Activated naive CD8-positive, alpha-beta T cell treated with anti-CD3 and anti-CD28 coated beads, Interleukin-2, amount 10 ng/mL, durations not matched to agents 7 days and 5 days (primary cell): ENCODE measurements at regions not wholly inside any gene's neighbourhood (a gene's known extent, or its start where the extent isn't known, plus 50 kb on each side); places are given as distances from the start of the nearest gene placed in this dataset.

Source experiments
- ATAC-seq: fragments of 150-1000 bp; cut with Tn5 transposase; one replicate; pipeline ENCODE4 v1.10.0; 2021; ENCODE audit warnings: low read depth, moderate library complexity
- POLR2A ChIA-PET: fragments of 350-600 bp; sonication (Branson Sonifier 250); formaldehyde crosslinking; loops from one replicate; lab custom pipeline; 2021; ENCODE audit warnings: antibody characterized with exemption; lab: Charles Lee
- DNase-seq: peaks from one replicate; pipeline ENCODE4 v3.0.0; 2021
- H3K27ac Mint-ChIP-seq: one replicate; pipeline ENCODE4 v1.8.0; 2022; ENCODE audit warnings: mild to moderate bottlenecking, mixed read lengths
- H3K27me3 Mint-ChIP-seq: one replicate; pipeline ENCODE4 v1.8.0; 2022; ENCODE audit warnings: mild to moderate bottlenecking, moderate library complexity, mixed read lengths
- H3K36me3 Mint-ChIP-seq: one replicate; pipeline ENCODE4 v1.8.0; 2021; ENCODE audit warnings: mild to moderate bottlenecking, mixed read lengths
- H3K4me1 Mint-ChIP-seq: one replicate; pipeline ENCODE4 v1.8.0; 2021; ENCODE audit warnings: mixed read lengths
- H3K4me3 Mint-ChIP-seq: one replicate; pipeline ENCODE4 v1.8.0; 2022; ENCODE audit warnings: mild to moderate bottlenecking, moderate library complexity, mixed read lengths
- H3K9me3 Mint-ChIP-seq: one replicate; pipeline ENCODE4 v1.8.0; 2021; ENCODE audit warnings: mixed read lengths

DNA sequence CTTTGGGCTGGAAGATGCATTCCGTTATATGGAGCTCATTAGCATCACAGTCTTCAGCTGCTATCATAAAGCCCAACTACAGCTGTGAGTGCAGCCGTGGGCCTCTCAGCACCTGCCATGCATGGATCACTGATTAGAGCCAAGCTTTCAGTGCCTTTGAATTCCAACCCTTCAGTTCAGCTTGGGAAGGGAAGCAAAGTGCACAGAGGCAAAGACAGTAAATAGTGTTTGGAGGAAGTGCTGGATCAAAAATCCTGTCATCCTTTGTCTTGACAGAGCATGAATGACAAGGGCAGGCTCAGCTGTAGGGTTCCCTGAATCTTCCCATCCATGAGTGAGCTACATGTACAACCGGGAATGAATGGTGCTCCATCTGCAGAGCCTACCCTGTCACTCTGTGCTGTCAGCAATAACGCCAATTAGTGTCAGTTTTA is 153.7 kb downstream of the DNAJB9 start:
- ATAC-seq (no peak), DNase-seq (no peak)
- H3K27me3 Mint-ChIP-seq: no peaks in the 10 kb centered on the region
- no peaks in the 10 kb centered on the region for H3K36me3 Mint-ChIP-seq
- H3K9me3 Mint-ChIP-seq: no peaks in the 10 kb centered on the region
- no peaks in the 10 kb centered on the region for H3K4me1 Mint-ChIP-seq
- POLR2A ChIA-PET: no interaction called here
- no peak overlapping the region for H3K4me3 Mint-ChIP-seq
- no peak overlapping the region for H3K27ac Mint-ChIP-seq

DNA sequence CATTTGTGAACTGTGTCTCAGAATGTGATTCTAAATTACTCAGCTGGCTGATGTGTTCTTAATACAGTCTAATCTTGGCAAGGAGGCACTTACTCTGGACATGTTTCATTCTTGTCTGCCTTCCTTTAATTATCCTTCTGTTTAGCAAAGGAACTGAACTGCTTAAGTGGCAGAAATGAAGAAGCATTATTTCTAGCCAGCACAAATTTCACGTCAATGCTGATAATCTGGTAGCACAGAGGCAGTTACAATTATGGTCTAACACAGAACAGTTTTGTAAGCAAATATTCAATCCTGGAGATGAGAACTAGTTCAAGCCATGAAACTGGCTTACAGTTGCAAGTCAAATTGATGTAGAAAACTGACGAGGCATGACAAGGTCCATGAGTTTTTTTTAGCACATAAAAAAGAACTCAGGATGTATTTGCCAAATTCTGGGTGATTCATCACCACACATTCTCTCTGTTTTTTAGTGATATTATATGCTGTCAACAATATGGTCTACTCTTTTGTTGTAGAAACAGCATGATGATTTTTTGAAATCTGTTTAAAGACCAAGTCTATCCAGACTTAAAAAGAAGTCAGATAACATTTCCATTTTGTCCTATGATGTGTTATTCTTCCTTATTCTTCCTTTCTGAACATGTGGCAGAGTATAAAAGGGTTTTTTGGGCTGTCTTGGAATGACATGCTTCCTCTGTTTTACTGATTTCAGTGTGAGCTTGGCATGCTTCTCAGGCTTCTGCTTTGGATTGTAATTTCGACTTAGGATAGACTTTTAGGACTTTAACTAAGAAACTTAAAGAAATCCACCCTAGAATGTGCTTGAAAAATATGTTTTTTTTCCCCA is 154.8 kb downstream of the DNAJB9 start:
- Mint-ChIP-seq H3K36me3 (no peaks in the 10 kb centered on the region), H3K4me1 (no peaks in the 10 kb centered on the region), H3K27ac (no peak overlapping the region)

DNA sequence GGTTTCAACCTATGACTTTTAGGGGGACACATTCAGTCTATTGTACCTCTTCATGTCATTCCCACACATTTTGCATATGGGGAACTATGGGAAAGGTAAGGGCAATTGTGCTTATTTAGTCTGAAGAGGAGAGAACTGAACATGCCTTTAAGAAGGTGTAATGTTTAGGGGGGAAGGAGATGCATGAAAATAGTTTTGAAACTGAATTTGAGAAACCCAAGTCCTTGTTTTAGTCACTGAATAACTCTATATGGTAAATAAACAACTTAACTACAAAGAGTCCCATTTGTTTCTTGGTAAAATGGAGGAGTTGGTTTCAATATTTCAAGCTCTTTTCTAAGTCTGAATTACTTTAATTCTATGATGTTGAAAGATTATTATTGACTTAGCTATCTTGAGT is 166.1 kb downstream of the DNAJB9 start:
- ATAC-seq (no peak), DNase-seq (no peak)
- Mint-ChIP-seq H3K4me3 (no peak overlapping the region), H3K27me3 (peaks cover 3% of the 10 kb centered on the region), H3K9me3 (no peaks in the 10 kb centered on the region), H3K27ac (no peak overlapping the region), H3K36me3 (no peaks in the 10 kb centered on the region), H3K4me1 (no peaks in the 10 kb centered on the region)
- POLR2A ChIA-PET: no interaction called here

More for the DNA sequence above, 154.8 kb downstream of the DNAJB9 start:
- POLR2A ChIA-PET: no interaction called here
- H3K27me3 Mint-ChIP-seq: no peaks in the 10 kb centered on the region
- DNase-seq (no peak), ATAC-seq (no peak)
- no peak overlapping the region for H3K4me3 Mint-ChIP-seq
- no peaks in the 10 kb centered on the region for H3K9me3 Mint-ChIP-seq

DNA sequence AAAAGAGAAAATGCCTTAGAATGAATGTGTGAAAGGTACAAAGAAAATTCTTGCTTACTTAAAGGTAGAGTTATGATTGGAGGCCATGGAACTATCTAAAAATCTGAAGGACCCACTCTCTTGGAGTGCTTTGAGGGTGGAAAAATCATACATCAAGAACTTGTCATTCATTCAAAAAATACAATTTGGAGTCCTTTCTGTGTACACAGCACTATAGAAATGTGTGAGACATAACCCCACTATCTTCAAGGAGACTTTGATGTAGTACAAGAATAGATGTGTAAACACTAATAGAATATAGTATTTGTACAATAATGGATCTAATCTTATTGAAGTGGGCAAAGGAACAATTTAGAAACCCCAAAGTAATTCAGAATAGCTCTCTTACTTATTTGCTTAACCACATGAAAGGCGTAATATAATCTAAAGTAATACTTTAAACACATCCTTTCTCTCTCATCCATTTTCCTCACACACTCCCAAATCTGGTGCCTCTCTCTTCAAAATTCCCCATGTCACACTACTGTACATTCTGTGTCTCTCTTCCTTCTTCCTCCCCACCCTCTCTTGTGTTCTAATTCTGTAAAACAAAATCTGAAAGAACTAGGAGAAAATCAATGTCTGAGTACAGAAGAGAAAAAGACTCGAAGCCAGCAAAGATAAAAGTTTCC is 166.7 kb downstream of the DNAJB9 start:
- Mint-ChIP-seq H3K27ac (no peak overlapping the region), H3K36me3 (no peaks in the 10 kb centered on the region), H3K4me3 (no peak overlapping the region), H3K4me1 (no peaks in the 10 kb centered on the region), H3K27me3 (peaks cover 3% of the 10 kb centered on the region), H3K9me3 (no peaks in the 10 kb centered on the region)
- DNase-seq (no peak), ATAC-seq (no peak)
- POLR2A ChIA-PET: no interaction called here

DNA sequence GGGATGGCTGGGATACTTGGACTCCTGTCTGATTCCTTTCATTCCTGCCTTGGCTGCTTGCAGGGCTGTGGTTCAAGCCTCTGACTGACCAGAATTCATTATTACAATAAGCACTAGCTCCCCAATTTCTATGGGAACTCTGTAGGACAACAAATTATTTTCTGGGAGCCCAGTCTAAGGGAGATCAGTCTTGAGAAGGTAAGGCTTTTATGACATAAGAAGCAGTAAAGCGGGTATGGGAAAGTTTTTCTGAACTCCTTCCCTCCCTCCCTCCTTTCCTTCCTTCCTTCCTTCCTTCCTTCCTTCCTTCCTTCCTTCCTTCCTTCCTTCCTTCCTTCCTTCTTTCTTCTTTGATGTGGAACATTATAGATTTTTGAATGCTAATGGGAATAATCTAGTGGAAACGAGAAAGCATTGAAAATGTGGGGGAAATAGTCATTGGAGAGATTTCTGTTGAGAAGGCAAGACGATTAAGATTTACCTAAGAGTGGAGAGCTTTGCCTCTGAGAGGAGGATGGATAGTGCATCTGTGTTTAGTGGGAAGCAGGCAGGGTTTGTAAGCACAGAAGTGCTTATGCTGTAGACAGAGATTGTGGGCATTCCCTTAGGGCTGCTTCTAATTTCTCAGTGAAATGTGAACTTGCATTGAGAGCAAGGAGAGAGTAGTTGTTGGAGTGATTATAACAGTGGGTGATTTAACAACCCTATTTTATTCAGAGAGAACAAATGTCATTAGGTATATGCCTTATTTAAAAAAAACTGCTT is 201.5 kb downstream of the DNAJB9 start:
- Mint-ChIP-seq H3K4me1 (no peaks in the 10 kb centered on the region), H3K27ac (no peak overlapping the region), H3K9me3 (no peaks in the 10 kb centered on the region), H3K36me3 (no peaks in the 10 kb centered on the region), H3K27me3 (no peaks in the 10 kb centered on the region), H3K4me3 (no peak overlapping the region)
- no peak for ATAC-seq
- POLR2A ChIA-PET: no interaction called here
- DNase-seq: no peak

GRCh38 chr7:108771853-108772252 is 202.2 kb downstream of the DNAJB9 start:
- DNase-seq (no peak), ATAC-seq (no peak)
- POLR2A ChIA-PET: no interaction called here
- no peak overlapping the region for H3K4me3 Mint-ChIP-seq
- H3K9me3 Mint-ChIP-seq: no peaks in the 10 kb centered on the region
- no peaks in the 10 kb centered on the region for H3K27me3 Mint-ChIP-seq
- no peak overlapping the region for H3K27ac Mint-ChIP-seq
- H3K36me3 Mint-ChIP-seq: no peaks in the 10 kb centered on the region
- H3K4me1 Mint-ChIP-seq: no peaks in the 10 kb centered on the region

DNA sequence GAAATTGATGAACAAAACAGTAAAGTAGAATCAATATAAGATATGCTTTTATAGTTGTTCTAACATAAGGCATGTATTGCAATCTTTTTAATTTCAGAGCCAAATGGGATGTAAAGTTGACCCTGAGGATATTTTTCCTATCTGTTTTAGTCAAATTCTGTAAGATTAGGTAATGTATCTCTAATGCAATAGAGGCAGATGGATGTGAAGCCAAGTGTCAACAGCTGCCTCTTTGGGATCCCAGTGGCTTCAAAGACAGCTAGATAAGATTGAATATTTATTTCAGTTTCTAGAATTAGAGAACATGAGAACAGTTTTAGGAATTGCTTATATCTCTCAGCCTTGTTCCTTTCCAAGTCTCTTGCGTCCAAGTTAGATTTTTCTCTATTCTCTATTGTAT is 208.3 kb downstream of the DNAJB9 start:
- no peaks in the 10 kb centered on the region for H3K36me3 Mint-ChIP-seq
- no peaks in the 10 kb centered on the region for H3K4me1 Mint-ChIP-seq
- no peak for ATAC-seq
- H3K27ac Mint-ChIP-seq: no peak overlapping the region
- H3K4me3 Mint-ChIP-seq: no peak overlapping the region
- no peaks in the 10 kb centered on the region for H3K9me3 Mint-ChIP-seq
- POLR2A ChIA-PET: no interaction called here
- no peaks in the 10 kb centered on the region for H3K27me3 Mint-ChIP-seq
- DNase-seq: no peak

DNA sequence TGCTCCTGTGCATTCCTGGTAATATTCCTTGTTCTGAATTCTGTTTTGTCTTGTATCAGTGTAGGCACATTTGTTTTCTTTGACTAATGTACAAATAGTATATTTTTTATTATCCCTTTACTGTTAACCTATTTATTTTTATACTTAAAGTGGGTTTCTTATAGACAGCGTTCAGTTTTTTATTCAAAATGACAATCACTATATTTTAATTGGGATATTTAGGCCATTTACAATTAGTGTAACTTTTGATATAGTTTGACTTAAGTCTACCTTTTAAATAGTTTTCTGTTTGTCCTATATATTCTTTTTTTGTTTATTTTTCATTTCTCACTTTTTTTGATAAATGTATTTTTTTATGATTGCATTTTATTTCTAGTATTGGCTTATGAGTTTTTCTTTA is 219.8 kb downstream of the DNAJB9 start:
- POLR2A ChIA-PET: no interaction called here
- Mint-ChIP-seq H3K27ac (no peak overlapping the region), H3K27me3 (no peaks in the 10 kb centered on the region), H3K4me1 (no peaks in the 10 kb centered on the region), H3K36me3 (no peaks in the 10 kb centered on the region), H3K9me3 (peaks cover 2% of the 10 kb centered on the region), H3K4me3 (no peak overlapping the region)
- DNase-seq: no peak
- no peak for ATAC-seq

DNA sequence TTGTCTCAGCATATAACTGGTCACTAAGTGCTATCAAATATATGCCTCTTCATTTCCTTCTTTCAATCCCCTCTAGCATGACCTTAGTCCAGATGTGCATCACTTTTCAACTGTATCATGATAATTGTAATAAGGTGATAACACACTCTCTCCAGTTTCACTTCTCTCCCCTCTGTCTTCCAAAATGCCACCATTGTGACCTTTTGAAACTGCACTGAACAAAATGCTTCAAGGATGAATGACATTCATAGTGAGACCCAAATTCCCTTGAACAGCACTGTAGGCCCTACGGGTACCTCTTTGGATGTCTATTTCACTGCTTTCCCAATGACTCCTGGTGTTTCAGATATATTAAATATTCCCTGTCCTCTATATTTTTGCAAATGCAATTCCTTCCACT is 224.8 kb downstream of the DNAJB9 start:
- H3K4me3 Mint-ChIP-seq: no peak overlapping the region
- H3K9me3 Mint-ChIP-seq: peaks cover 1% of the 10 kb centered on the region
- no peaks in the 10 kb centered on the region for H3K27me3 Mint-ChIP-seq
- H3K4me1 Mint-ChIP-seq: no peaks in the 10 kb centered on the region
- ATAC-seq (no peak), DNase-seq (no peak)
- POLR2A ChIA-PET: no interaction called here
- H3K27ac Mint-ChIP-seq: no peak overlapping the region
- no peaks in the 10 kb centered on the region for H3K36me3 Mint-ChIP-seq

- POLR2A ChIA-PET: no interaction called here
- Mint-ChIP-seq H3K4me3 (no peak overlapping the region), H3K4me1 (no peaks in the 10 kb centered on the region), H3K9me3 (no peaks in the 10 kb centered on the region), H3K36me3 (no peaks in the 10 kb centered on the region), H3K27me3 (no peaks in the 10 kb centered on the region), H3K27ac (no peak overlapping the region)
- no peak for DNase-seq
- no peak for ATAC-seq
Measured at GRCh38 chr7:108802650-108803049, 233.0 kb downstream of the DNAJB9 start.

DNA sequence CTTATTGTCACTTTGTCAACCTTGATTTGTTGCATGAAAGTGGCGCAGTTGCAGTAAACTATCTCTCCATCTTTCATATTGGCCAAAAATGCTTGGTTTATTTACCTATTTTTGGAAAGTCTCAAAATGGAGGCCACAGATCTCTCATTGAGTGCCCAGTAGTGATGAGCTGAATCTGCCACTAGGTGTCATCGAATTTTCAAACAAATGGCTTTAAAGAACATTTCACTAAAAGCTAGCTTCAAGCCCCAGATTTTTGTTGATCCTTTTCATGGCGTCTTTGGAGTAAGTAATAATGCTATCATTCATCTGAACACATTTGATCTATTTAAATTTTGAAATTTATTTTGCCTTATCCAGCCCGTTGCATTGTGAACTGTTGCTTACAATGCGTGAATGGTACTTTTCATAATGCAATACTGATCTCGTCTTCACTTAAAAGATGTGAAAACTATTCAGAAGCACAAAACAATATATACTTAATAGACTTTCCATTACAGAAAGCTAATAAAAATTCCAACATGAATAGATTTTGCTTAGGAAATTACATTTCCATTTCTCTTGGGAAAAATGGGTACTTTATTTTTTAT is 236.2 kb downstream of the DNAJB9 start:
- no peaks in the 10 kb centered on the region for H3K4me1 Mint-ChIP-seq
- DNase-seq (no peak), ATAC-seq (no peak)
- H3K4me3 Mint-ChIP-seq: no peak overlapping the region
- H3K9me3 Mint-ChIP-seq: no peaks in the 10 kb centered on the region
- no peak overlapping the region for H3K27ac Mint-ChIP-seq
- POLR2A ChIA-PET: no interaction called here
- H3K27me3 Mint-ChIP-seq: no peaks in the 10 kb centered on the region
- no peaks in the 10 kb centered on the region for H3K36me3 Mint-ChIP-seq

DNA sequence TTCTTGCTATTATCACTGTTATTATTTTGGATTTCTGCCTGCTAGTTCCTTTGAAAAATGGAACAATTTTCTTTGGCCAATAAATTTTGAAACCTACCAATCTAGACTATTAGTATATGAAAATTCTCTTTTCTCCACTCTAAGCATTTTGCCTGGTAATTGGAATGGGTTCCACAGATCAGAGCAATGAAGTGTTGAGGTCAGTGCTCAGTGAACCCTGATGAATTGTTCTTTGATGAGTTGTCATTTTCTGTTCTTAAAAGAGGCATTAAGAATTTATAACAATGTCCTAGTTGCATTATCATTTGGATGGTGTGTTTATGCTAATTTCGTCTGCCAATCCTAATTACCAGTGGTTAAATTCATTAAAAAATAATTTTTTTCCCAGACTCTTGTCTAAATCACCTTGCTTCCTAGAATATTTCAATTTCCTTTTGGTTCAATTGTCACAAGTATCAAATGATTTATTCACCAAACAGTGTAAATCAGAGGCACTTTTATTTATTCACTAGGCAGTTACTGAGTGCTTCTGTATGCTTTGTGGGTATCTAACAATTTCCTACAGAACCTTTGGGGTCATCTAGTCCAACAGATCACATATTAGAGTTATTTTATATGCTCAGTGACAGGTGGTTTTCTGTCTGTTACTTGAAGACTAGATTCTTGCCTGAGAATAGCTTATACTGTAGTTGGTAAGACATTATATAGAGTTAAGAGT is 239.0 kb downstream of the DNAJB9 start:
- H3K36me3 Mint-ChIP-seq: no peaks in the 10 kb centered on the region
- H3K4me3 Mint-ChIP-seq: no peak overlapping the region
- POLR2A ChIA-PET: no interaction called here
- H3K27me3 Mint-ChIP-seq: no peaks in the 10 kb centered on the region
- H3K4me1 Mint-ChIP-seq: no peaks in the 10 kb centered on the region
- no peaks in the 10 kb centered on the region for H3K9me3 Mint-ChIP-seq
- DNase-seq (no peak), ATAC-seq (no peak)
- H3K27ac Mint-ChIP-seq: no peak overlapping the region

GRCh38 chr7:108809356-108809755 is 239.7 kb downstream of the DNAJB9 start:
- no peaks in the 10 kb centered on the region for H3K9me3 Mint-ChIP-seq
- H3K27me3 Mint-ChIP-seq: no peaks in the 10 kb centered on the region
- DNase-seq (no peak), ATAC-seq (no peak)
- no peak overlapping the region for H3K4me3 Mint-ChIP-seq
- no peaks in the 10 kb centered on the region for H3K4me1 Mint-ChIP-seq
- POLR2A ChIA-PET: no interaction called here
- no peaks in the 10 kb centered on the region for H3K36me3 Mint-ChIP-seq
- no peak overlapping the region for H3K27ac Mint-ChIP-seq
